ENCODE measurements at regions not wholly inside any gene's neighbourhood (a gene's known extent, or its start where the extent isn't known, plus 50 kb on each side); places are given as distances from the start of the nearest gene placed in this dataset.

DNA sequence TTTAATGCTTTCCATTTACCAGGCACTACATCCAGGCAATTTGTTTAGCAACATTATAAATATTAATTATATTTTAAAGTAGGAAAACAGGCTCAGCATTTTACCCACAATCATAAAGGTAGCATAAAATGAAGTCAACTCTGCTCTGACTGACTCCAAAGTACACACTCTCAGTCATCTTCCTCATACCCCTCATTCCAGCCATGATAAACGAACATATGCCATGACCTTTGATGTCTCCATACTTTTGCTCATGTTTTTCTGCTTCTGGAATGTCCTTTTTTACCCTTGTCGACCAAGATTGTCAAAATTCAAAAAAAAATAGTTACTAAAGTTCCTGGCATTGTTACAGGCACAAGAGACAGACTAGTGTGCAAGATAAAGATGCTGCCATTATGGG lies 77.7 kb upstream of the SOX6 start:
- TF ChIP-seq, protein P1, sequence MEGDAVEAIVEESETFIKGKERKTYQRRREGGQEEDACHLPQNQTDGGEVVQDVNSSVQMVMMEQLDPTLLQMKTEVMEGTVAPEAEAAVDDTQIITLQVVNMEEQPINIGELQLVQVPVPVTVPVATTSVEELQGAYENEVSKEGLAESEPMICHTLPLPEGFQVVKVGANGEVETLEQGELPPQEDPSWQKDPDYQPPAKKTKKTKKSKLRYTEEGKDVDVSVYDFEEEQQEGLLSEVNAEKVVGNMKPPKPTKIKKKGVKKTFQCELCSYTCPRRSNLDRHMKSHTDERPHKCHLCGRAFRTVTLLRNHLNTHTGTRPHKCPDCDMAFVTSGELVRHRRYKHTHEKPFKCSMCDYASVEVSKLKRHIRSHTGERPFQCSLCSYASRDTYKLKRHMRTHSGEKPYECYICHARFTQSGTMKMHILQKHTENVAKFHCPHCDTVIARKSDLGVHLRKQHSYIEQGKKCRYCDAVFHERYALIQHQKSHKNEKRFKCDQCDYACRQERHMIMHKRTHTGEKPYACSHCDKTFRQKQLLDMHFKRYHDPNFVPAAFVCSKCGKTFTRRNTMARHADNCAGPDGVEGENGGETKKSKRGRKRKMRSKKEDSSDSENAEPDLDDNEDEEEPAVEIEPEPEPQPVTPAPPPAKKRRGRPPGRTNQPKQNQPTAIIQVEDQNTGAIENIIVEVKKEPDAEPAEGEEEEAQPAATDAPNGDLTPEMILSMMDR (IDR thresholded peaks at IDR 0.05; ENCODE audit: insufficient read depth, low read length, poor library complexity, severe bottlenecking) = no peak
- no peak for TF ChIP-seq EZH2phosphoT487 (conservative IDR thresholded peaks at IDR 0.05; ENCODE audit: low read length)

Data from SU-DHL-6 (cell line).